GM12878 (cell line): ENCODE measurements at regions not wholly inside any gene's neighbourhood (a gene's known extent, or its start where the extent isn't known, plus 50 kb on each side); places are given as distances from the start of the nearest gene placed in this dataset.
"Not testable (repeated sequence)": the region's sequence is repeated elsewhere in the genome, so short reads cannot be mapped to it uniquely, and the experiment has no call there.

Experiments used
- ATAC-seq: fragments of 200-7000 bp; cut with Tn5 transposase; 3 replicates; pipeline ENCODE4 v1.9.1; 2020; ENCODE audit warnings: mild to moderate bottlenecking, moderate library complexity
- BruUV-seq: library from RNA; stranded (reverse); fragments of 400-500 nt; replicated peaks from 2 replicates; lab custom pipeline; 2021; lab: Mats Ljungman, UMichigan
- CTCF ChIA-PET: fragments of 300-600 bp; sonication (Branson Sonifier 250); formaldehyde crosslinking; extraction: SDS; loops from one replicate; lab custom pipeline; 2021; ENCODE audit warnings: inconsistent platforms; lab: Yijun Ruan, JAX
- POLR2A ChIA-PET: fragments of 350-600 bp; formaldehyde crosslinking; extraction: SDS; loops from one replicate; lab custom pipeline; 2021; ENCODE audit warnings: inconsistent platforms; lab: Charles Lee
- RAD21 ChIA-PET: fragments of 300-600 bp; sonication (Branson Sonifier 250); formaldehyde crosslinking; loops from one replicate; lab custom pipeline; 2023; ENCODE audit warnings: antibody characterized with exemption; ENCODE audit not compliant: unreplicated experiment; lab: Charles Lee
- SMC1A ChIA-PET: fragments of 300-600 bp; sonication (Branson Sonifier 250); formaldehyde crosslinking; loops from one replicate; lab custom pipeline; 2023; ENCODE audit not compliant: unreplicated experiment, uncharacterized antibody; lab: Charles Lee
- DNase-seq: peaks from one replicate; pipeline ENCODE4 v3.0.0-alpha.2; 2011; ENCODE audit warnings: low read depth, low spot score
- FAIRE-seq: peaks from 3 replicates; lab custom pipeline; 2011; peaks lifted over from hg19 to GRCh38; lab: Jason Lieb, UNC
- H2AFZ ChIP-seq: 2 replicates; pipeline ENCODE4 v1.6.0; 2011; ENCODE audit warnings: low read depth, low read length, control low read depth; ENCODE audit not compliant: control insufficient read depth
- H3K27ac ChIP-seq: 2 replicates; pipeline ENCODE4 v1.5.1; 2011; ENCODE audit warnings: control low read depth; ENCODE audit not compliant: control insufficient read depth, insufficient read depth
- H3K27me3 ChIP-seq, 2 experiments: replicated peaks in 1 of 2; 2 replicates each; pipeline versions ENCODE4 v1.6.0 to v1.6.1; 2011; ENCODE audit warnings: low read length in 1 of 2; ENCODE audit not compliant: control insufficient read depth in 2 of 2, insufficient read depth in 2 of 2
- H3K36me3 ChIP-seq, 2 experiments: 2 replicates each; pipeline ENCODE4 v1.5.1; 2011; ENCODE audit warnings: low read length in 1 of 2; ENCODE audit not compliant: control insufficient read depth in 2 of 2, insufficient read depth in 2 of 2
- H3K4me1 ChIP-seq: 2 replicates; pipeline ENCODE4 v1.6.1; 2011; ENCODE audit warnings: mild to moderate bottlenecking, low read length, moderate library complexity, mixed read lengths; ENCODE audit not compliant: control insufficient read depth, insufficient read depth
- H3K4me2 ChIP-seq: 2 replicates; pipeline ENCODE4 v1.6.0; 2011; ENCODE audit warnings: control low read depth; ENCODE audit not compliant: control insufficient read depth, insufficient read depth
- H3K4me3 ChIP-seq: fragments of 200-600 bp; sonication (generic); 2 replicates; pipeline ENCODE4 v1.5.1; 2016
- H3K79me2 ChIP-seq: 2 replicates; pipeline ENCODE4 v1.6.0; 2011; ENCODE audit warnings: low read length; ENCODE audit not compliant: control insufficient read depth, insufficient read depth
- H3K9ac ChIP-seq: 2 replicates; pipeline ENCODE4 v1.8.0; 2011; ENCODE audit warnings: low read length, control low read depth, mixed read lengths; ENCODE audit not compliant: control insufficient read depth, insufficient read depth
- H3K9me3 ChIP-seq: replicated peaks from 3 replicates; pipeline ENCODE4 v1.5.1; 2011; ENCODE audit warnings: mild to moderate bottlenecking, low read length; ENCODE audit not compliant: control insufficient read depth, insufficient read depth
- H4K20me1 ChIP-seq: 2 replicates; pipeline ENCODE4 v1.6.0; 2011; ENCODE audit not compliant: control insufficient read depth, insufficient read depth
- NR2C2 ChIP-seq: IDR thresholded peaks from 2 replicates; pipeline ENCODE4 v1.6.1; 2011; ENCODE audit warnings: borderline replicate concordance, low read depth; ENCODE audit not compliant: control insufficient read depth, insufficient read length
- PKNOX1 ChIP-seq: fragments of 450-650 bp; IDR thresholded peaks from 2 replicates; pipeline ENCODE4 v1.6.1; 2016; ENCODE audit warnings: mild to moderate bottlenecking
- ZBED1 ChIP-seq: IDR thresholded peaks from 2 replicates; pipeline ENCODE4 v1.6.1; 2016; ENCODE audit warnings: borderline replicate concordance
- ZZZ3 ChIP-seq: IDR thresholded peaks from 2 replicates; pipeline ENCODE4 v1.6.1; 2011; ENCODE audit warnings: low read depth; ENCODE audit not compliant: control insufficient read depth, insufficient read length
- WGBS: methylation state at CpG from one replicate; pipeline ENCODE4 v1.1.6; 2016; ENCODE audit warnings: low lambda C conversion rate; ENCODE audit not compliant: insufficient replicate concordance, insufficient coverage; ENCODE audit errors: missing lambda C conversion rate; 5-methylcytosine and 5-hydroxymethylcytosine counted together
- in situ Hi-C: fragments of 300-500 bp; cut with MboI; formaldehyde crosslinking; loops from 9 replicates; pipeline ENCODE4 v1.14.3; 2018; ENCODE audit warnings: mixed read lengths
- intact Hi-C: fragments of 100-400 bp; cut with micrococcal nuclease; formaldehyde crosslinking; loops from one replicate; pipeline ENCODE4 v1.14.2; 2022; ENCODE audit not compliant: unreplicated experiment

- H3K27ac ChIP-seq, H3K4me1 ChIP-seq, H2AFZ ChIP-seq, intact Hi-C loops, in situ Hi-C loops, H4K20me1 ChIP-seq, SMC1A ChIA-PET, H3K27me3 ChIP-seq, H3K36me3 ChIP-seq, ATAC-seq, H3K4me2 ChIP-seq, RAD21 ChIA-PET, CTCF ChIA-PET, POLR2A ChIA-PET, H3K9me3 ChIP-seq, H3K4me3 ChIP-seq, H3K9ac ChIP-seq, DNase-seq, FAIRE-seq, BruUV-seq, H3K79me2 ChIP-seq: not testable (repeated sequence)
- no CpG with 5 or more reads among the region's 5 CpGs for WGBS
Measured at GRCh38 chr13:86253497-86253896, 454.3 kb upstream of the SLITRK6 start.

DNA sequence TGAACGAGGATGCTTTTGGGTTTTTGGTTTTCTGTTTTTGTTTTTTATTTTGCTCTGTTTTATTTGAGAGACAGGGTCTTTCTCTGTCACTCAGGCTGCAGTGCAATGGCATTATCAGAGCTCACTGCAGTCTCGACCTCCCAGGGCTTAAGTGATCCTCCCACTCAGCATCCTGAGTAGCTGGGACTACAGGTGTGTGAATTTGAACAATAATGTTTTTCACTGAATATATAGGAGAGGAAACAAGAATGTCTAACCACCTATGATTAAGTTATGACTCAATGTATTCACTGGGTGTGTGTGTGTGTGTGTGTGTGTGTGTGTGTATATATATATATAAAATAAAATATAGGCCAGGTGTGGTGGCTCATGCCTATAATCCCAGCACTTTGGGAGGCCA, 456.6 kb upstream of the SLITRK6 start:
- POLR2A ChIA-PET, H3K9me3 ChIP-seq, DNase-seq, H4K20me1 ChIP-seq, in situ Hi-C loops, H3K9ac ChIP-seq, H3K27ac ChIP-seq, H3K4me2 ChIP-seq, CTCF ChIA-PET, H2AFZ ChIP-seq, ATAC-seq, H3K4me1 ChIP-seq, H3K79me2 ChIP-seq, SMC1A ChIA-PET, FAIRE-seq, H3K36me3 ChIP-seq, BruUV-seq, H3K27me3 ChIP-seq, H3K4me3 ChIP-seq, RAD21 ChIA-PET, intact Hi-C loops: not testable (repeated sequence)
- no CpG with 5 or more reads among the region's 2 CpGs for WGBS

GRCh38 chr13:86269511-86269910, 470.3 kb upstream of the SLITRK6 start:
- Histone ChIP-seq H3K9ac (no peak overlapping the region), H3K9me3 (no peaks in the 10 kb centered on the region), H2AFZ (no peak overlapping the region), H3K4me2 (no peak overlapping the region), H3K79me2 (no peaks in the 10 kb centered on the region), H3K27ac (no peak overlapping the region), H3K4me3 (no peak overlapping the region), H3K27me3 (no peaks in the 10 kb centered on the region), H3K36me3 (no peaks in the 10 kb centered on the region), H3K4me1 (no peaks in the 10 kb centered on the region), H4K20me1 (no peaks in the 10 kb centered on the region)
- TF ChIP-seq PKNOX1, result no peak
- TF ChIP-seq NR2C2, result no peak
- no peak for TF ChIP-seq ZZZ3
- TF ChIP-seq ZBED1, result no peak
- intact Hi-C loops (no loop called here), in situ Hi-C loops (no loop called here)
- BruUV-seq, result no TSS peak
- CTCF ChIA-PET, result no interaction called here
- DNase-seq, result no peak
- POLR2A ChIA-PET, result no interaction called here
- RAD21 ChIA-PET, result no interaction called here
- SMC1A ChIA-PET, result no interaction called here
- FAIRE-seq, result no peak
- peak; percentile 64 for ATAC-seq
